HG03139 (cell line): ENCODE measurements at regions not wholly inside any gene's neighbourhood (a gene's known extent, or its start where the extent isn't known, plus 50 kb on each side); places are given as distances from the start of the nearest gene placed in this dataset.

Experiments
- ATAC-seq: cut with Tn5 transposase; IDR thresholded peaks from one replicate; pipeline ENCODE4 v1.9.1; 2021; ENCODE audit not compliant: unreplicated experiment

DNA sequence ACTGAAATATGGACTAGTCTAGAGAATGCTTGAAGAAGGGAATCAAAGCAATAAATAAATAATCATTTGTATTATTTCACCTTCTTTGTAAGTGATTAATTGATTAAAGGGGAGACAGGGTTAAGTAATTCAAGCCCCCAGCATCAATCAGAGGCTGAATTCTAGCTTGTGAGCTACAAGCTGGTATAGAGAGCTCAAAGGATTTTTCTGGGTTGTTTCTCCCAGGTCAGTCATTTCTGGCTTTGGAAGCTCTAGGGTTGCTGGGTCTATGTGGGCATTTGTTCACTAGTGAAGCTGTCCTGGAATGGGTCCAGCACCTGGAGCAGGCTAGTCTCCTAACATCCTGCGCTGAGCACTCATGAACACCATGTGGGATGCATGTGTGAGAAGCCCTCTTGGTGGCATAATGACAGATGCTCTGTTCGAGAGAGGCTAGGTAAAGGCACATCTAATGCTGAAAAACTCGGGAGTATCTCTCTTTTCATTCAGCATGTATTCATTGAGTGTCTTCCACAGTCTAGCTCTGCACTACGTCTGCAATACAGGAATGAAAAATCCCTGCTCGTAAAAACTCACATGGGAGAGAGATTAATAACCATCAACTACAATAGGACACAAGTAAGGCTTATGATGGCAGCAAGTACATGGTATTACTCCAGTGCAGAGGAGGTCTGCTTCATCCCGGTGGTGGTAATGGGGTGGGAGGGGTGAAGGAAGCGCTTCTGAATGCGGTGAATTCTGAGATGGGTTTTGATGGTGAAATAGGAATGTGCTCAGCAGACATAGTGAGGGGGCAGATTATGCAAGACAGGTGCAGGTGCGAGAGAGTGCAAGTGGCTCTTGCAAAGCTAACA is 68.0 kb upstream of the NRP1 start:
- ATAC-seq: no peak

DNA sequence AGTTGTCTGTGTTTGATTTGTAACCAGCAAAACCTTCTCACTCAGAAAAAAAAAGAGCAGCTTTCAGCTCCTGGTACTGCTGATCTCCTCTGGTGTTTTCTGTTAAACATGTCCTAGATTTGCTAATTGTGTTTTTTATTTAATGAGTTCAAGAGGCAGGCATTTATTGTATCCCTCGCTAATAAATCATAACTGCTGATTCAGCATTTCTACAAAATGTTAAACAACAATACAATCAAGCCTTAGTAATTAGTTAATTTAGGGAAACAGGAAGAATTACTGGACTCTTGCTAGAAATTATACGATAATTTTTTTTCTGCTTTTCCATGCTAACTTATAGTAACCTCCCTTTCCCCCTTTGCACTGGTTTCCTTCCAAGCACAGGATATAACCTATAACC is 66.8 kb upstream of the NRP1 start:
- no peak for ATAC-seq

DNA sequence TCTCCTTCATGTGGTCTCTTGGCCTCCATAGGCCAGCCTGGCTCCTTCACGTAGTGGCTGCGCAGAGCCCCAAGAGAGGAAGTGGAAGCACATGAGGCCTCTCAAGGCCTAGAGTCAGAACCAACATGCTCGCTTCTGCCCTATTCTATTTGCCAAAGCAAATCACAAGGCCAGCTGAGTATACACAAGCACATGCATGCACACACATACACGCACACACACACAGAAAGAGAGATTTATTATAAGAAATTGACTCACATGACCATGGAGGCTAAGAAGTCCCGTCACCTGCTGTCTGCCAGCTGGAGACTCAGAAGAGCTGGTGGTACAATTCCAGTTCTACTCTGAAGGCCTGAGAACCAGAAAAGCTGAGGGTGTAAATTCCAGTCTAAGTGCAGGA is 64.3 kb upstream of the NRP1 start:
- ATAC-seq: no peak

DNA sequence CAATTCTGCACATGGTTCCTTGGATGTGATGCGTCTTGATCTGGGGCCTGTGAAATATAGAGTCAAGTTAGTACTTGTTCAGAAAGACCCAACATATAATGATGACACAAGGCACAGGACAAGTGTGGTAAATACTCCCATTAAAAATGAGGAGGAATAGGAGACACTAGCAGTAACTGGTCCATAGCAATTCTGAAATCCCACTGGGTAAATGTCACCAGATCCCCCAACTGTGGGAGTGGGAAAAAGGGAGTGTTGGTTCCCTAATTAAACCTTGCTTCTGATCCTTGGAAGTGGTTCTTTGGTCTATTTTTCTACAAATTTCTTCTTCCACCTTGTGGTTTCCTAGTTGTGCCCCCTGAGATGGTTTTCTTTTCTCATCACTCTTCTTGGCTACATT is 62.5 kb upstream of the NRP1 start:
- no peak for ATAC-seq

DNA sequence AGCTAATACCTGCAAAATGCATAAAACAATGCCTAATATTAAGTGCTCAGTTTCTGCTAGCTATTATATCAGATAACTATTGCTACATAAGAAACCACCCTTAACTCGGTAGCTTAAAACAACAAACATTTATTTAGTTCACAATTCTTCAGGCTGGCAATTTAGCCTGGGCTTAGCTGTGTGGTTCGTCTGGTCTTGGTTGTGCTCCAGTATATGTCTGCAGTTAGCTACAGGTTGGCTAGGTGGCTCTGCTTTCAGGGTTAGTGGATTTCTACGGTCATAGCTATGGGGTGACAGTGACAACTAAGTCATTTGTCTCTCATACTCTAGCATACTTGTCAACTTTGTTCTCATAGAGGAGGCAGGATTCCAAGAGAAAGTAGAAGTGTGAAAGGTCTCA is 61.8 kb upstream of the NRP1 start:
- ATAC-seq: no peak

DNA sequence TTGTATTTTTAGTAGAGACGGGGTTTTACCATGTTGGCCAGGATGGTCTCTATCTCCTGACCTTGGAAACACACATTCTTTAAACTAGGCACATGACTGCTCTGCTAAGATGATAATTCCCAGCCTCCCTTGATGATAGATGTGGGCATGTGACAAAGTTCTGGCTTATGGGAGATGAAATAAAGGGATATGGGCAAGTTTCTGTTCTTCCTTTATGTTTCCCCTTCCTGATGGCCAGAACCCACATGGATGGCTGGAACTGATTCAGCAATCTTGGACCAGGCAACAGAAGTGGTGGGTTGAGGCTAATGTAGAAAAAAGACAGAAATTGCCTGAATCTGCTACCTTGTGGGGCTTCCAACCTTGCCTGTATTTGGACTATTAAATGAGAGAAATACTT is 60.7 kb upstream of the NRP1 start:
- ATAC-seq: no peak

DNA sequence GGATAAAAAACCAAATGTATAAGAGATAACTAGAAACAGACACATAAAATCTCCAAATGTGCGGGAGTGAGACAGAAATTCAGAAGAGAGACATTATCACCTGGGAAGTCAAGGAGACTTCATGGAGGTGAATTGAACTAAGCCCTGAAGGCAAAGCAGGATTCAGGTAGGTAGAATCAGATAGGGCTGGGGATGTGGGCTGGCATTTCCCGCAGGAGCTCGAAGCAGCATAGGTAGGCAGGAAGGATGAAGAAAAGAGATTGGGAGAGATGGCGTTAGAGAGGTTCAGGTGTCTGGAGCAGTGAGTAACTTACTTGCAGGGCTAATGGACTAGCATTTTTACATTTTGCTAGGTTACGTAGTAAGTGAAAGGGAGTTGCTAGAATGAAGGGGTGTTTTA is 58.2 kb upstream of the NRP1 start:
- ATAC-seq: no peak

DNA sequence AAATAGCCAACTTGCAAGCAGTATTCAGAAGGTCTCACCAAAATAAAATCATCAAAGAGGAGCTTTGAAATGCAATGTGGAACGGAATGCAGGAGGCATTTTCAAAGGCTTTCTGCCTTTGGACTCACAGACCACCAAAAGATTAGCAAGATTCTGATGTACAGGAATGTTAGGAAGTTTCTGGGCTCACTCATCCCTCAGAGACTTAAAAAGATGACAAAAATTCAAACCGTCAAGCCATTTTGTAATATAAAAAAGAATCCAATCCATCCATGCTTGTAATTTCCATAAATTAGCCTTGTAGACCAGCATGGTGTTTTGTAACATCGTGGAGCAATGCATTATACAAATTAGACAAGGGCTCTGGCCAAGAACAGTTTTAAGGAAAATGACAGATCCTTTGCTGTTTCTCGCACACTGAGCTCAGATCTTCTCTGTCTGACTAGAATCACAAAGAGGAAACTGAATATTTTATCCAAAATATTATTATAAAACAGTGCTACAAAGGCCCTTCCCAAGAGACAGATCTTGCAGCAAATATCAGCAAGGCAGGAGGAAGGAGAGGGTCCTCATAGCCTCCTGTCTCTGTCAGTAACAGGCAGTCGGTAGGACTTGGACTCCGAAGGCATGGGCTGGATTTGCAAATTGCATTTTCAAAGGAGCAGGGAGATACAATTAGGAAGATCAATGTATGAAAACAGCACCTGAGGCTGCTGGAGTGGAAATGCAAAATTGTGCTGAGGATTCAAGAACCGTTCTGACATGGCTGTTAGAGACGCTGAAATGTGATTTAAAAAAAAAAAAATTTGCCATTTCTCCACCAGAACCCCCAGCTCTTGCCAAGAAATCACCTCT is 57.4 kb upstream of the NRP1 start:
- no peak for ATAC-seq

DNA sequence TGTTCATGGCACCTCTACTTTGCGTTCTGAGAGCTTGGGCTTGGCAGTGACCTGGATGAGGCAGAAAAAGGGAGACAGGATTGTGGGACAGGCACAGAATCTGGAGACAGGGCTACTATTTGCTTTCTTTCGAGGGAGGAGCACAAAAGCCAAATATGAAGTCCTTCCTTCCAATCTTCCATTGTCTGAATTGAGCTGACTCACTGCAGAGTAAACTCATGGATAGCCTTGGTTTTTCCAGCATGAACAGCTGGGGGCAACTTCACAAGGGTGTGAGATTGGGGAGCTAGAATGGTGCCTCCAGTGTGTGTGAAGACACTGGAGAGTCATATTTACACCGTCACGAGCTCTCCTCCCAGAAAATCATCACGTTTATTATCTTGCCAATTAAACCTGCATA is 55.6 kb upstream of the NRP1 start:
- ATAC-seq: no peak

DNA sequence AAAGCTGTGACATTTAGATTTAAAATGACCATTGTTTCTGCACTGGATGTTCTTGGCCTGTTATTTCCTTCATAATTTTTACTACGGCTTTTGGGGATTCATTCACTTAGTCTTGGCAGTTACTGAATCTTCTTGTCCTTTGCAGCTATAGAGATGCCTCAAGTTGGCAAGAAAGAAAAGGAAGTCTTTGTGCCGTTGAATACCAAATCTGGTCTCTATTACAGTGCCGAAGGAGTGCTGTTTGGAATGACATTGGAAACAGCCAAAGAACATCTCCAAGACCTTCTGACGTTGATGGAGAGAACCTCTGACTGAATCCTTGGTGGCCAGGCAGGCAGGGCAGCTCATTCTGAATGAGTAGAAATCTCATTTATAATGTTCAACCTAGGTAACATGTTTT is 54.3 kb upstream of the NRP1 start:
- ATAC-seq: no peak

DNA sequence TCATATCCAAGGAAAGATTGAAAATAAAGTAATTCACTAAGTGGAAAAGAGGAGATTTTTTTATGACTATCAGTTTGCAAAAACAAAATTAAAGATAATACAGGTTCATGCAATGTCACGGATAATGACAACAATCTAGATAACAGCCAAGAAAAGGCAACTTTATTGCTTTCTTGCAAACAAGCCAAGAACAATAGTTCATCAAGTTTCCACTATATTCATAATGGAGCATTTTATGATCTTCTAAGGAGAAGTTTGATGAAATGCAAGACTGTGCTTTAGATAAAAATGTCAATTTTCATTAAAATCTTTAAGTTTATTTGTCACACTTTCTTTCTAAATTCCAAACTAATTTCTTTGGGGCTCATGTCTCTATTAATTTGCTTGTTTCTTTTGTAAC is 53.9 kb upstream of the NRP1 start:
- no peak for ATAC-seq

DNA sequence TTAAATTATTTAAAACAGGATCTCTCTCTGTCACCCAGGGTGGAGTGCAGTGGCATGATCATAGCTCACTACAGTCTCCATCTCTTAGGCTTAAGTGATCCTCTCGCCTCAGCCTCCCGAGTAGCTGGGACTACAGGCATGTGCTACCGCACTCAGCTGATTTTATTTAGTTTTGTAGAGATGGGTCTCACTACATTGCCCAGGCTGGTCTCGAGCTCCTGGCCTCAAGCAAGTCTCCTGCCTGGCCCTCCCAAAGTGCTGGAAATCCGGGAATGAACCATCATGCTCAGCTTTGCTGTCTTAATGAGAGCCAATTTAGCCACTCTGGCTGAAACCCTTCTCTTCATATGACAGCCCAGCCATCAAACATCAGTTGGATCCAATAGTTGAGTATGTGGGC is 53.3 kb upstream of the NRP1 start:
- ATAC-seq: no peak

DNA sequence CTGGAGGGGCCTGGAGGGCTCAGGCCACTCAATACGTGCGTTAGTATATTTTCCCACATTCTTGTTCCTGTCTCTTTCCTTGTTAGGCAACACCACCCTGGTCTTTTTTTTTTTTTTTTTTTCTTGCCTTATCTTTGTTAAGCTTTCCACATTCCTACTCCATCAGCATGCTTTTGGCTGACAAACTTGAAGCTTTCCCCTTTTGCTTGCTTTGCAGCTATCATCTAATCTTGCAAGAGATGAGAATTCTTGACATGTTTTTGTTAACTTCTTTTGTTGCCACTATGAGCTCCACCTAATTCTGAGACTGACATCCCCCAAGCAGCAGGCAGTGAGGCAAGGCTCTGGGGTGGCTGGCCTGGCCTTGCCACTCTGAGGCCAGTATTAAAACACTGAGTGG is 52.5 kb upstream of the NRP1 start:
- no peak for ATAC-seq

DNA sequence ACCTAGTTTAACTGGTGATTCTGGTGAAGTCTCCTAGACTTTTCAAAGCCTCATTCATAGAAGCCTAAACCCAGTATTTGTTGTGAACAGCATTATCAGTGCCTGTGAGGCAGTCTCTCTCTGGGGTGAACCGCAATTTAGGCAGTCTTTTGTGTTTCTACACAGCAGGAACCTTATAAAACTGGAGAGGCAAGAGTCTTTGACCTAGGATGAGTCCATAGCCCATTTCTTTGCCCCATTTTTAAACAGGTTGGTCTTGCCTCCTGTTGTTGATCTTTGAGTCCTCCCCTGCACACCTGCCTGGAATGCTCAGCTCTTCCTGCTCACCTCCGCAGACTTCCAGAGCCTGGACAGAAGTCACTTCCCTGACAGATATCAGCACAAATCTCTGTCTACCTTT is 51.2 kb upstream of the NRP1 start:
- no peak for ATAC-seq

DNA sequence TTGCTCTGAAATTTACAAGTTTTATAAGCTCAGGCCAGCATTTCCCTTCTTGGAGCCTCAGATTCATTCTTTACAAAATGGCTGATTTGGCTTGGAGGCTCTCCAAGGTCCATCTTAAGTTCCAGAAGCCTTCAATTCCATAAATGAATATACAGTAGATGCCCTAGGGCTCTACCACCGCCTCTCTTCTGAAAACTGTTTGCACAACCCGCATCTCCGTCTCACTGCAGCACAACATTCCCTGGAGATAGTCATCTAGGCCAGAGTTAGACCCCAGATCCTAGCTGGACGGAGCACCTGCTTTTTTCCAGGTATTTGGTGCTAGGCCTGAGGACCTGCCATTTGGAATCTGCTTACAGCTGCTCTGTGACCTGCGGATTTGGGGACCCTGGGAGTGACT is 50.5 kb upstream of the NRP1 start:
- ATAC-seq: no peak
